Neural progenitor cell (in vitro differentiated cells): ENCODE measurements at regions not wholly inside any gene's neighbourhood (a gene's known extent, or its start where the extent isn't known, plus 50 kb on each side); places are given as distances from the start of the nearest gene placed in this dataset.

Experiments
- EZH2 ChIP-seq: fragments of 200-600 bp; sonication (generic); IDR thresholded peaks from 2 replicates; pipeline ENCODE4 v1.6.1; 2017; ENCODE audit warnings: antibody characterized with exemption, mild to moderate bottlenecking, moderate library complexity
- TF ChIP-seq, protein P1 (sequence below): fragments of 200-600 bp; sonication (generic); IDR thresholded peaks from 2 replicates; pipeline ENCODE4 v1.5.1; 2017; ENCODE audit warnings: antibody characterized with exemption, mild to moderate bottlenecking

DNA sequence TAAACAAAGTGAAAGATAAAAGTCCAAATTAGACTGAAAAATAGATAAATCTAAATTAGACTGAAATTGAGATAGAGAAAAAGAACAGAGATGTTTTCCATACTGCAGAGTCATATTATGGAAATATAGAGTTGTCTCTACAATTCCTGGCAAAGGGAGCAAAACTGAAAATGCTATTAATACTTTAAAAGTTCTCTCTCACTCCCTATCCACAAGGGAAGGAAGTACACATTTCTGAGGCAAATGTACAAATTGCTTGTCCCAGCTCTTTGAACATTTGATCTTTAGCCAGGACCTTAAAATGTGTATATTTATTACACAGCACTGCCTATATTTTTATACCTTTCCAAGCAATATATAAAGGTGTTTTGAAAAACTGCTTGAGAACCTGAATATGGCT, 225.1 kb upstream of the SEMA6D start:
- no peak for TF ChIP-seq EZH2
- TF ChIP-seq, protein P1, sequence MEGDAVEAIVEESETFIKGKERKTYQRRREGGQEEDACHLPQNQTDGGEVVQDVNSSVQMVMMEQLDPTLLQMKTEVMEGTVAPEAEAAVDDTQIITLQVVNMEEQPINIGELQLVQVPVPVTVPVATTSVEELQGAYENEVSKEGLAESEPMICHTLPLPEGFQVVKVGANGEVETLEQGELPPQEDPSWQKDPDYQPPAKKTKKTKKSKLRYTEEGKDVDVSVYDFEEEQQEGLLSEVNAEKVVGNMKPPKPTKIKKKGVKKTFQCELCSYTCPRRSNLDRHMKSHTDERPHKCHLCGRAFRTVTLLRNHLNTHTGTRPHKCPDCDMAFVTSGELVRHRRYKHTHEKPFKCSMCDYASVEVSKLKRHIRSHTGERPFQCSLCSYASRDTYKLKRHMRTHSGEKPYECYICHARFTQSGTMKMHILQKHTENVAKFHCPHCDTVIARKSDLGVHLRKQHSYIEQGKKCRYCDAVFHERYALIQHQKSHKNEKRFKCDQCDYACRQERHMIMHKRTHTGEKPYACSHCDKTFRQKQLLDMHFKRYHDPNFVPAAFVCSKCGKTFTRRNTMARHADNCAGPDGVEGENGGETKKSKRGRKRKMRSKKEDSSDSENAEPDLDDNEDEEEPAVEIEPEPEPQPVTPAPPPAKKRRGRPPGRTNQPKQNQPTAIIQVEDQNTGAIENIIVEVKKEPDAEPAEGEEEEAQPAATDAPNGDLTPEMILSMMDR = no peak
